Neuron (in vitro differentiated cells): ENCODE measurements at regions not wholly inside any gene's neighbourhood (a gene's known extent, or its start where the extent isn't known, plus 50 kb on each side); places are given as distances from the start of the nearest gene placed in this dataset.
"Not testable (repeated sequence)": the region's sequence is repeated elsewhere in the genome, so short reads cannot be mapped to it uniquely, and the experiment has no call there.

Experiments used
- H2AFZ ChIP-seq: one replicate; pipeline ENCODE4 v1.6.1; 2013; ENCODE audit warnings: low read depth, mild to moderate bottlenecking, inconsistent platforms, low read length, moderate library complexity
- H3K27me3 ChIP-seq: one replicate; pipeline ENCODE4 v1.6.1; 2013; ENCODE audit warnings: low read length; ENCODE audit not compliant: insufficient read depth
- H3K36me3 ChIP-seq: one replicate; pipeline ENCODE4 v1.6.1; 2013; ENCODE audit warnings: low read length; ENCODE audit not compliant: insufficient read depth
- H3K4me1 ChIP-seq: one replicate; pipeline ENCODE4 v1.6.1; 2013; ENCODE audit warnings: low read length; ENCODE audit not compliant: insufficient read depth
- H3K4me3 ChIP-seq: 2 replicates; pipeline ENCODE4 v1.5.1; 2013; ENCODE audit warnings: mild to moderate bottlenecking, low read length, moderate library complexity
- H3K9me3 ChIP-seq: one replicate; pipeline ENCODE4 v1.6.1; 2013; ENCODE audit warnings: low read length

DNA sequence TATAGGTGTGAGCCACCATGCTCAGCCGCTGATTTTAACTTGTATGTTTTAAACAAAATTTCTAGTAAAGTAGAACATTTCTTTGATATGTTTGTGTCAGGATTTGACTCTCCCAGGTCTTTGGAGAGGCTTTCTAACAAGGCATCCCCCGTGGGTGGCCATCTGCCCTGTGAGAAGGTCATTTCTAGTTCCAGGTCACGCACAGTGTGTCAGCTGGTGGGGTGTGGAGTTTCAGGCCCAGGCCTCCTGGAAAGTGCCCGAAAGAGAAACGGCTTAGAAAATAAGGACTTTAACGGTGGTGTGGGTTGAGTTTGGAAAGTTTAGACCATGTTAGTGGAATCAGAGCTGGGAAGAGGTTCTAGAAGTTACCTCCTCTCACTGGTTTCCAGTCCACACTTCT is 61.0 kb downstream of the SPDYE17 start:
- not testable (repeated sequence) for H3K27me3 ChIP-seq, H3K4me1 ChIP-seq

DNA sequence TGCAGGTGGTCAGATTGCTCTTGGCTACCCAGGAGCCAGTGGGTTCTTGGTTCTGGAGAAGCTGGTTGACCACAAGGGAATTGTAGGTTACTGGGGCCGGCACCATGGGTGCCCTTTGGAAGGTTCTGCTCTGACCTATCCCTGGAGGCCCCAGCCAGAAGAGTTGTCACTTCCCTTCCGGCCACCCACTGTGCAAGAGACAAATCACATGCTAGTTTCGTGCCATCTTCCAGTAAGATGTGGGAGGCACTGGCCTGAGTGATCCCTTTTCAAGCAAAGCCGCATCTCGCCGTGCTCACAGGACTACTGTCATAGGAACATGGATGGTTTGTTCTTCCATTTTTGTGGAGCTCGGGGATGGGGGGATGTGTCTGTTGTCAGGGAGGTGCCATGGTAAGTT is 62.3 kb downstream of the SPDYE17 start:
- not testable (repeated sequence) for H3K36me3 ChIP-seq, H3K9me3 ChIP-seq, H3K27me3 ChIP-seq, H3K4me3 ChIP-seq, H3K4me1 ChIP-seq, H2AFZ ChIP-seq

More for the DNA sequence above, 61.0 kb downstream of the SPDYE17 start:
- not testable (repeated sequence) for H2AFZ ChIP-seq, H3K9me3 ChIP-seq, H3K36me3 ChIP-seq, H3K4me3 ChIP-seq

- H2AFZ ChIP-seq, H3K4me1 ChIP-seq, H3K36me3 ChIP-seq, H3K9me3 ChIP-seq, H3K27me3 ChIP-seq, H3K4me3 ChIP-seq: not testable (repeated sequence)
Observed at GRCh38 chr7:76965731-76966548, 66.2 kb downstream of the SPDYE17 start.

- not testable (repeated sequence) for H3K27me3 ChIP-seq, H3K36me3 ChIP-seq, H3K9me3 ChIP-seq, H2AFZ ChIP-seq, H3K4me3 ChIP-seq, H3K4me1 ChIP-seq
Observed at GRCh38 chr7:76964050-76964449, 68.1 kb downstream of the SPDYE17 start.

GRCh38 chr7:76963061-76963460 is 69.1 kb downstream of the SPDYE17 start:
- not testable (repeated sequence) for H3K36me3 ChIP-seq, H2AFZ ChIP-seq, H3K27me3 ChIP-seq, H3K4me1 ChIP-seq, H3K4me3 ChIP-seq, H3K9me3 ChIP-seq

DNA sequence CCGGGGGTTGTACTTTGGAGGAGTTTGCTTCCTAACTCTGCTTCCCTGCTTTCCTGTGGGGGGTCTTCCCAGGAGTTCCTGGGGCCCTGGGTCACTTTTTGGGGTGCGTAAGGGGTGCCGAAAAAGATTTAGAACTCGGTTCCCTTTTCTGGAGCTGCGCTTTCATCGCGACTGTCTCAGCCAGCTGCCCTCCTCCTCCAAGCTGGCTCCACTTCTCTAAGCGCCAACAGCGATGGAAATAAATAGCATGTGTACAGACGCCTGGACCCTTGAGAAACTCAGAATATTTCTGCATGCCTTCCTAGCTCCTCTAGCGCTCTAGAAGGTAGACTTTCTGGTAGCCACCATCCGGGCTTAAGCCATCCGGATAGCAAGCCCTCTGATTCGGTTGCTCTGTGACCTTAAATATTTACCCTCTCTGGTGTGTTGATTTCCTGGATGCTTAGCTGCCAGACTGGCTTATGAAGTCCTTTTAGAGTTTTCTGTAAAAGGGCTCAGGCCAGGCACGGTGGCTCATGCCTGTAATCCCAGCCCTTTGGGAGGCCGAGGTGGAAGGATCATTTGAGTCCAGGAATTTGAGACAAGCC is 71.7 kb downstream of the SPDYE17 start:
- H3K4me3 ChIP-seq, H3K36me3 ChIP-seq, H2AFZ ChIP-seq, H3K9me3 ChIP-seq, H3K4me1 ChIP-seq, H3K27me3 ChIP-seq: not testable (repeated sequence)

DNA sequence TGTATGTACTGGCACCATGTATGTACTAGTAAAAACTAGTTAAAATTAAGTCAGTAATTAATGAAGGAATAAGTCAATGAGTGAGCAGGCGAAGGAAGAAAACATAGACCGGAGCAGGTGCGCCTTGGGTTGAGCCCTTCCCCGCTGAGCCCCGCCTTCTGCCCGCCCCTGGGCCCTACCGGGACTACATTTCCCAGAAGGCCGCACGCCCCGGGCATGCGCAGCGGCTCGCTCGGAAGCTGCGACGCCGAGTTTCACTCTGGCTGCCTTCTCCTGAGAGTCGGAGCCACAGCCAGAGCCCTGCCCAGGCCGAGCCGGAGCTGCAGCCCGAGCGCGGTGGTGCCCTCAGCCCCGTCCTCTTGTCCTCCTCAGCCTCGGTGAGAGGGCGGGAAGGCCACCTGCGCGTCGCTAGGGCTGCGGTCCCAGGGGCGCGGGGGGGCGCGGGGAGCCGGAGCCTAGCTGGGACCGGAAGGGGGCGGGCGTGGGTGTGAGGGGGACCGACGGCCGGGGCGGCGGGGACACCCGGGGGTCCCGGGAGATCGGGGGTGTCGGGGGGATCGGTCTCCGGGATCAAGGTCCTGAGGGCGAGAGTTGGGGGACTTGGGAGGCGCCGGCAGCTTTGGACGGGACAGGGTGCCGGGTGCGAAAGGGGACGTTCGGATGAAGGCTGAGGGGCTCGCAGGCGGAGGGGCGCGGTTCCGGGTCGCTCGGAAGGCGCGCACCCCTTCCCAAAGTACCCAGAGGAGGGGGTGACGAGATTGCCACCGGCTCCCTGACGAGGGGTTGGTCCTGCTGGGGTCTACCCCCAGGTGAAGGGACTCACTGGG is 72.4 kb downstream of the SPDYE17 start:
- H3K4me3 ChIP-seq = not testable (repeated sequence)

GRCh38 chr7:76956531-76956930 is 75.6 kb downstream of the SPDYE17 start:
- not testable (repeated sequence) for H3K4me3 ChIP-seq, H3K4me1 ChIP-seq, H2AFZ ChIP-seq, H3K27me3 ChIP-seq, H3K36me3 ChIP-seq, H3K9me3 ChIP-seq

More for the DNA sequence above, 72.4 kb downstream of the SPDYE17 start:
- H3K36me3 ChIP-seq, H2AFZ ChIP-seq, H3K9me3 ChIP-seq, H3K27me3 ChIP-seq, H3K4me1 ChIP-seq: not testable (repeated sequence)

DNA sequence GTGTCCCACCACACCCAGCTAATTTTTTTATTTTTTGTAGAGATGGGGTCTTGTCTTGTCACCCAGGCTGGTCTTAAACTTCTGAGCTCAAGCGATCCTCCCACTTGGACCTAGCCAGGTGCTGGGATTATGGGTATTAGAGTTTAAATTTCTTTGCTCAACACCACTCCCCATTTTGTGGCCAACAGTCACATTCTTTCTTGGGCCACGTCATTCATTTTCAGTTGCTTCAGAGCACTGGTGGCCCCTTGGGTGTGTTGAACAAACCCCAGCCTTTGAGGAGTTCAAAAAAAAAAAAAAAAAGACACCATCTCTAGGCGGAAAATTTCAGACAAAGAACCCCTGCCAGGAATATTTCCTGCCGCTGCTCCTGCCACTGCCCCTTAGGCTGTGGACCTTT is 77.0 kb downstream of the SPDYE17 start:
- H3K36me3 ChIP-seq, H2AFZ ChIP-seq, H3K4me3 ChIP-seq, H3K9me3 ChIP-seq, H3K27me3 ChIP-seq, H3K4me1 ChIP-seq: not testable (repeated sequence)

DNA sequence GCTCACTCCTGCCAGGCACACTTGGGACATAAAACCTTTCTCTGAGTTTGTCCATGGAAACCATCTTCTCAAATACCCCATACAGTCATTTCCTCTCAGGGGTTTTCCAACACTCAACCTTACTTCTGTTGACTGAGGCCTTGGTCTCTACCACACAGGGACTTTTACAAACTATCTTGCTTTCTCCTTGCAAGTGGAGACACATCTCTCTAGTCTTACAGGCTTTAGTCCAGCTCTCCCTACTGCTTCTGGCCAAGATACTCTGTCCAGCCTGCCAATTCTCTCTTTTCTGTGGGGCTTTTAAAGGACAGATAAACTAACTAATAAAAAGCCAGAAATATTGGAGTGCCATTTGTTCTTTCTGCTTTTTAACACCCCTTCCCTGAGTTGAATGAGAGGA is 87.6 kb downstream of the SPDYE17 start:
- not testable (repeated sequence) for H3K36me3 ChIP-seq, H2AFZ ChIP-seq

GRCh38 chr7:76941809-76942765 is 90.1 kb downstream of the SPDYE17 start:
- H2AFZ ChIP-seq, H3K4me1 ChIP-seq, H3K9me3 ChIP-seq, H3K27me3 ChIP-seq, H3K4me3 ChIP-seq, H3K36me3 ChIP-seq: not testable (repeated sequence)

More for the DNA sequence above, 87.6 kb downstream of the SPDYE17 start:
- H3K9me3 ChIP-seq, H3K4me3 ChIP-seq, H3K27me3 ChIP-seq, H3K4me1 ChIP-seq: not testable (repeated sequence)

- H3K4me1 ChIP-seq, H3K27me3 ChIP-seq, H3K4me3 ChIP-seq, H2AFZ ChIP-seq, H3K9me3 ChIP-seq, H3K36me3 ChIP-seq: not testable (repeated sequence)
Observed at GRCh38 chr7:76937781-76938180, 94.4 kb downstream of the SPDYE17 start.

DNA sequence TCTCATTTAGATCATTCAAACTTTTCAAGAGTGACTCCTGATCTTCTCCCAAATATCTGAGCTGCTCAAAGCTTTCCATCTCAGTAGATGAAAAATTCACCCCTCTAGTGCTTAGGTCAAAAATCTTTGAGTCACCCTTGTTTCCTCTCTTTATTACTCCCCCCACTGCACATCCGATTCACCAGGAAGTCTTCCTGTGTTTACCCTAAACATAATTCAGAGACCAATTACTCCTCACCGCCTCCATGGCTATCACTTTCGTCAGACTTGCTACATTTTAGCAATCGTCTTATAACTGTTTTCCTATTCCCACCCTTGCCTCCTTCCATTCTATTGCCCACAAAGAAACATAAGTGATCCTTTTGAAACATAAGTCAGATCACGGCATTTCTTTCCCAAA is 94.8 kb downstream of the SPDYE17 start:
- not testable (repeated sequence) for H3K4me1 ChIP-seq

More for the DNA sequence above, 94.8 kb downstream of the SPDYE17 start:
- not testable (repeated sequence) for H3K27me3 ChIP-seq, H3K9me3 ChIP-seq, H2AFZ ChIP-seq, H3K36me3 ChIP-seq, H3K4me3 ChIP-seq
